HEK293 (cell line): ENCODE measurements at regions not wholly inside any gene's neighbourhood (a gene's known extent, or its start where the extent isn't known, plus 50 kb on each side); places are given as distances from the start of the nearest gene placed in this dataset.

Experiments used
- ZNF175 ChIP-seq: fragments of 450-650 bp; formaldehyde crosslinking; IDR thresholded peaks from 2 replicates; pipeline ENCODE4 v1.5.1; 2016; ENCODE audit warnings: missing biosample characterization, missing genetic modification characterization
- ZNF529 ChIP-seq: fragments of 450-650 bp; formaldehyde crosslinking; IDR thresholded peaks from 2 replicates; pipeline ENCODE4 v1.5.1; 2017; ENCODE audit warnings: missing genetic modification characterization, missing biosample characterization; ENCODE audit not compliant: insufficient replicate concordance
- ZSCAN23 ChIP-seq: fragments of 450-650 bp; formaldehyde crosslinking; IDR thresholded peaks from 2 replicates; pipeline ENCODE4 v1.5.1; 2016; ENCODE audit warnings: missing biosample characterization, missing genetic modification characterization
- TF ChIP-seq, protein P1 (sequence below): fragments of 450-650 bp; formaldehyde crosslinking; IDR thresholded peaks from 2 replicates; pipeline ENCODE4 v1.5.1; 2016; ENCODE audit warnings: missing biosample characterization, missing genetic modification characterization, low read depth
- TF ChIP-seq, protein P2 (sequence below): fragments of 450-650 bp; formaldehyde crosslinking; IDR thresholded peaks from 2 replicates; pipeline ENCODE4 v1.5.1; 2016; ENCODE audit warnings: missing biosample characterization, missing genetic modification characterization

DNA sequence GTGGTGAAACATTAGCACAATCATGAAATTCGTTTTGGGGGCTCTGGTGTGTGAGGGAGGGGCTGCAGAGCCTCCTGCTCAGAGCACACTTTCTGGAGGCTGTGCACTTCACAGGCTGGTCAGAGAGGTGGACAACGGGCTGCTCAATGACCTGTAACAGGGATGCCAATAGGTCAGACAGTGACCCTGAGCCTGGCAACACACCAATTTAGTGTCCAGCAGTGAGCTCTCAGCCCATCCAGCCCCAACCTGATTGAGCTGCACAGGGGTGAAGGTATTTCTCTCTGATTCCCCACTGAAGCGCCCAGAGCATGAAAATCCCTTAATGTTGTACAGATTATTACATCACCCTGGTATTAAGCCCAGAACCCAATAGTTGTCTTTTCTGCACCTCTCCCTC, 191.3 kb upstream of the ZNF32 start:
- no peak for TF ChIP-seq ZSCAN23
- TF ChIP-seq ZNF175: no peak
- TF ChIP-seq, protein P1, sequence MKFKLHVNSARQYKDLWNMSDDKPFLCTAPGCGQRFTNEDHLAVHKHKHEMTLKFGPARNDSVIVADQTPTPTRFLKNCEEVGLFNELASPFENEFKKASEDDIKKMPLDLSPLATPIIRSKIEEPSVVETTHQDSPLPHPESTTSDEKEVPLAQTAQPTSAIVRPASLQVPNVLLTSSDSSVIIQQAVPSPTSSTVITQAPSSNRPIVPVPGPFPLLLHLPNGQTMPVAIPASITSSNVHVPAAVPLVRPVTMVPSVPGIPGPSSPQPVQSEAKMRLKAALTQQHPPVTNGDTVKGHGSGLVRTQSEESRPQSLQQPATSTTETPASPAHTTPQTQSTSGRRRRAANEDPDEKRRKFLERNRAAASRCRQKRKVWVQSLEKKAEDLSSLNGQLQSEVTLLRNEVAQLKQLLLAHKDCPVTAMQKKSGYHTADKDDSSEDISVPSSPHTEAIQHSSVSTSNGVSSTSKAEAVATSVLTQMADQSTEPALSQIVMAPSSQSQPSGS (tag by site-specific recombination): no peak
- TF ChIP-seq ZNF529: no peak
- TF ChIP-seq, protein P2, sequence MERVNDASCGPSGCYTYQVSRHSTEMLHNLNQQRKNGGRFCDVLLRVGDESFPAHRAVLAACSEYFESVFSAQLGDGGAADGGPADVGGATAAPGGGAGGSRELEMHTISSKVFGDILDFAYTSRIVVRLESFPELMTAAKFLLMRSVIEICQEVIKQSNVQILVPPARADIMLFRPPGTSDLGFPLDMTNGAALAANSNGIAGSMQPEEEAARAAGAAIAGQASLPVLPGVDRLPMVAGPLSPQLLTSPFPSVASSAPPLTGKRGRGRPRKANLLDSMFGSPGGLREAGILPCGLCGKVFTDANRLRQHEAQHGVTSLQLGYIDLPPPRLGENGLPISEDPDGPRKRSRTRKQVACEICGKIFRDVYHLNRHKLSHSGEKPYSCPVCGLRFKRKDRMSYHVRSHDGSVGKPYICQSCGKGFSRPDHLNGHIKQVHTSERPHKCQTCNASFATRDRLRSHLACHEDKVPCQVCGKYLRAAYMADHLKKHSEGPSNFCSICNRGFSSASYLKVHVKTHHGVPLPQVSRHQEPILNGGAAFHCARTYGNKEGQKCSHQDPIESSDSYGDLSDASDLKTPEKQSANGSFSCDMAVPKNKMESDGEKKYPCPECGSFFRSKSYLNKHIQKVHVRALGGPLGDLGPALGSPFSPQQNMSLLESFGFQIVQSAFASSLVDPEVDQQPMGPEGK (tag by site-specific recombination): no peak
